GM12874 (cell line): ENCODE measurements at regions not wholly inside any gene's neighbourhood (a gene's known extent, or its start where the extent isn't known, plus 50 kb on each side); places are given as distances from the start of the nearest gene placed in this dataset.

Source experiments
- CTCF ChIP-seq: IDR thresholded peaks from 2 replicates; pipeline ENCODE4 v1.5.1; 2011; ENCODE audit warnings: low read depth, mild to moderate bottlenecking, control low read depth, low read length, moderate library complexity; ENCODE audit not compliant: insufficient read depth

- TF ChIP-seq CTCF: no peak
These were observed 114.3 kb upstream of the ZFP64 start for GRCh38 chr20:52305858-52306257.

GRCh38 chr20:52305024-52305645 is 113.6 kb upstream of the ZFP64 start:
- TF ChIP-seq CTCF: no peak

- TF ChIP-seq CTCF: no peak
These were observed 111.8 kb upstream of the ZFP64 start for GRCh38 chr20:52303281-52303950.

- no peak for TF ChIP-seq CTCF
These were observed 111.2 kb upstream of the ZFP64 start for GRCh38 chr20:52302736-52303135.

GRCh38 chr20:52295556-52295955 is 104.0 kb upstream of the ZFP64 start:
- TF ChIP-seq CTCF: no peak

- no peak for TF ChIP-seq CTCF
These were observed 102.6 kb upstream of the ZFP64 start for GRCh38 chr20:52294106-52294628.

- no peak for TF ChIP-seq CTCF
These were observed 99.5 kb upstream of the ZFP64 start for GRCh38 chr20:52291109-52291508.
